ENCODE measurements at regions not wholly inside any gene's neighbourhood (a gene's known extent, or its start where the extent isn't known, plus 50 kb on each side); places are given as distances from the start of the nearest gene placed in this dataset.
"Not testable (repeated sequence)": the region's sequence is repeated elsewhere in the genome, so short reads cannot be mapped to it uniquely, and the experiment has no call there.

GRCh38 chr1:67907467-67907866, 74.2 kb upstream of the GNG12 start:
- DNase-seq (ENCODE audit: low read depth, low spot score), result not testable (repeated sequence)

GRCh38 chr1:67906015-67906414, 72.7 kb upstream of the GNG12 start:
- DNase-seq (ENCODE audit: low read depth, low spot score), result not testable (repeated sequence)

- not testable (repeated sequence) for DNase-seq (ENCODE audit: low read depth, low spot score)
These were observed 69.4 kb upstream of the GNG12 start for GRCh38 chr1:67902546-67903223.

DNA sequence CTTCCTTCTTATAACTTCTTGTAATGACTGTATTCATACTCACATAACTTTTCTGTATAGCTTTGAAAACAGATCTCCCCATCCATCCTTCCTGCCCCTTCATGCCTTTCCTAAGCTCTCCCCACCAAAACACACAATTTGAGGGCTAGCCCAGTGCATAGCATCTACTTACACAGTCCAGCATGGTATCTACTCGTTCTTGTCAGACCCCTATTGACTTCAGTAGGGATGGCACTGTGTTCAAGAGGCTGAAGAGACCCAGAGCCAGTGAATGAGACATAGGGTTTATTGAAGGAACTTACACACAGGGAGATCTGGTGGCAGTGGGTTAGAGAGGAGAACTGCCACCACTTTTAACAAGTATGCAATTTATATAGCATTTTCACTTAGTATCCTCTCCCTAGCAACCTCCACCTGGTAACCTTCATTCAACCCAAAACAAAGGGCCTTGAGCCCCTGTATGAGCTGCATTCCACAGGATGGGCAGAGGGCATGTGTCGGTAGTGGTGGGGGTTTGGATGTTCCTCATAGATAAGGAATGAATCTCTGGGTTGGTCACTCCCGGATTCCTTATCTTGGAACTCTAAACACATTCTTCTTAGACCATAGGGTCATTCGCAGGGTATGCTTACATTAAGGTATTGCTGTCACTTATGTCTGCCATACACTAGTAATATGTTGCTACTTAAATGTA, 64.9 kb upstream of the GNG12 start:
- no peak for DNase-seq (ENCODE audit: low read depth, low spot score)

DNA sequence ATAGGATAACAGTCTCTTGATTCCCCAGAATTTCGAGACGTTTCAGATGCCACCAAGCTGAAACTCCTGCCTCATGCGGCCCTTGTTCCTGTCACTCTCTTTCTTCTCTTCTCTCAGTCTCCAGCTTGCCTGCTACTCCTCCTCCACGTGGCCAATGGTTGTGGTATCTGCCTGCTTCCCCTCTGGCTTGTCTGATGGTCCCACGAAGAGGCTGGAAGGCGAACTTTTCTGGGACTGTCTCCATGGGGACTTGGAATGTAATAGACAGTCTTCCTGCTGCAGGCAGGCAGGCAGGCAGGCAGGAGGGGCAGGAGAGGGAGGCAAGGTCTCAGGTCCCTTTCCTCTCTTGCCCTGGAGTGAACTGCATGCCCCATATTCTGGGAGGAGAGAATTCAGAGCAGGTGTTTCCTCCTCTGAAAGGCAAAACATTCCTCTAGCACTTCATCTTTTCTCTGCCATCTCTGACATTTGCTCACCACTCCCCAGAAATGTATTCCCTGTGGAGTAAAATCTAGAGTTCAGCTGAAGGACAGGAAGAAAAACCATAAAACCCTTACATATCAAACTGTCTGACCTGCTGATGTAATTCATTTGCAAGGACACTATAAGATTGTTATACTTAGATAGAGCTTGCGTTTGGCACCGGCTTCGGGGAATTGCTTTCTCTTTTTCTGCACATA, 64.1 kb upstream of the GNG12 start:
- no peak for DNase-seq (ENCODE audit: low read depth, low spot score)

DNA sequence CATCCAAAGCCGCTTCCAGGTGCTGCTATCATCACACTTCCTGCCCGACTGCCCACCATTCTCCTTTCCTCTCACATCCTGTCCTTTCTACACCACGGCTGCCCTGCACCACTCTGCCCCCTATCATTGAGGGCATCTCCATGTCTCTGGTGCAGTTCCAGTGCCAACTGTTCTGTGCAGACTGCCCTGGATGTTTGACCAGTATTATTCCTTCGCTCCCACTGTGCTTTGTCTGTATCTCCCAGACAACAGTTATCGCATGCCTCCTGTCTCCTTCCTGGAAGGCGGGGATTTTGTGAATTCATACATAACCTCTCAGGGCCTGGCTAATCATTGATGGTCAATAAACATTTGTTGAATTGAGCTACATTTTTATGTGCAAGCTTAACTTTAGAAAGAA, 63.6 kb upstream of the GNG12 start:
- no peak for DNase-seq (ENCODE audit: low read depth, low spot score)

DNA sequence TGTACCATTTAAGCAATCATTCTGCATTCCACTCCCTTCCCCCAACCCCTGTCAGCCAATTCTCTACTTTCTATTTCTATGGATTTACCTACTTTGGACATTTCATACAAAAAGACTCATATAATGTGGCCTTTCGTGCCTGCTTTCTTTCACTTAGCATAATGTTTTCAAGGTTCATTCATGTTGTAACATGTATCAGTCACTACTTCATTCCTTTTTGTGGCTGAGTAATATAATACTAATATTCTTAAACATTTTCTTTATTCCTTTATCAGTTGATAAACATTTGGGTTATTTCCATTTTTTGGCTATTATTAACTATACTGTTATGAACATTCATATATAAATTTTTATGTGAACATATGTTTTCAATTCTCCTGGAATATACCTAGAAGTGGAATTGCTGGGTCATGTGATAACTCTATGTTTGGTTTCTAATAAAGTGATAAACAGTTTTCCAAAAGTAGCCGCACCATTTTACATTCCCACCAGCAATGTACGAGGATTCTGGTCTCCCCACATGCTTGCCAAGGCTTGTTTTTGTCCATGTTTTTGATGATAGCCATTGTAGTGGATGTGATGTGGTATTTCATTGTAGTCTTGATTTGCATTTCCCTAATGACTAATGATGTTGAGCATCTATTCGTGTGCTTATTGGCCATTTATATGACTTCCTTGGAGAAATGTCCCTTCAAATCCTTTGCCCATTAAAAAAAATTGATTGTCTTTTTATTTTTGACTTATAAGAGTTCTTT, 61.9 kb upstream of the GNG12 start:
- DNase-seq (ENCODE audit: low read depth, low spot score), result no peak

DNA sequence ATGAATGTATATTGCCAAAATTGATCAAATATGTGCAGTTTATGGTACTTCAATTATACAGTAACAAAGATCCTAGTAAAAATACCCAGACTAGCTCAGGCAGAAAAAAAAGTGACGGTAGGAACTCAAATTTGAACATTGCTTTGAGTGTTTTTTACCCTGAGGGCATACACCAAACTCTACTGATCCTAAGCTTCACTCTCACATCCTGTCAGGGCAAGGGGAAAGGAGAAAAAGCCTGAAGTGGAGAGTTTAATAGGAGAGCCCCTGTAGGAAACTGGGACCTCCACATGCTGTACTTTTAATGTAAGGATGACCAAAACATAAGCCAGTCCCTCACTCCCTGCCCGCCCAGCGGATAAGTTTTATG, 59.8 kb upstream of the GNG12 start:
- DNase-seq (ENCODE audit: low read depth, low spot score), result no peak

- DNase-seq (ENCODE audit: low read depth, low spot score), result no peak
These were observed 59.3 kb upstream of the GNG12 start for GRCh38 chr1:67892476-67893125.

GRCh38 chr1:67890857-67891256, 57.6 kb upstream of the GNG12 start:
- DNase-seq (ENCODE audit: low read depth, low spot score), result no peak

GRCh38 chr1:67889953-67890567, 56.8 kb upstream of the GNG12 start:
- no peak for DNase-seq (ENCODE audit: low read depth, low spot score)

GRCh38 chr1:67889466-67889865, 56.2 kb upstream of the GNG12 start:
- no peak for DNase-seq (ENCODE audit: low read depth, low spot score)

GRCh38 chr1:67888216-67889106, 55.2 kb upstream of the GNG12 start:
- no peak for DNase-seq (ENCODE audit: low read depth, low spot score)

- DNase-seq (ENCODE audit: low read depth, low spot score), result no peak
These were observed 53.9 kb upstream of the GNG12 start for GRCh38 chr1:67887146-67887545.

GRCh38 chr1:67886076-67886475, 52.8 kb upstream of the GNG12 start:
- DNase-seq (ENCODE audit: low read depth, low spot score), result no peak

- DNase-seq (ENCODE audit: low read depth, low spot score), result no peak
These were observed 49.8 kb upstream of the GNG12 start for GRCh38 chr1:67883069-67883468.

All from brain pericyte (primary cell).